HepG2 (cell line): ENCODE measurements at regions not wholly inside any gene's neighbourhood (a gene's known extent, or its start where the extent isn't known, plus 50 kb on each side); places are given as distances from the start of the nearest gene placed in this dataset.
A peak's percentile ranks its signal among the peaks of the same experiment; 100 is the strongest.

ENCODE experiments used
- CC2D1A ChIP-seq: sonication (generic); formaldehyde crosslinking; IDR thresholded peaks from 2 replicates; pipeline ENCODE4 v1.8.1; 2023; ENCODE audit warnings: mild to moderate bottlenecking, missing genetic modification reagents
- CREB3 ChIP-seq: sonication (generic); formaldehyde crosslinking; IDR thresholded peaks from 2 replicates; pipeline ENCODE4 v1.5.0; 2020; ENCODE audit warnings: missing genetic modification reagents
- HNF4A ChIP-seq: sonication (generic); formaldehyde crosslinking; IDR thresholded peaks from 2 replicates; pipeline ENCODE4 v1.4.0; 2020; ENCODE audit warnings: missing genetic modification reagents
- ONECUT2 ChIP-seq: sonication (generic); formaldehyde crosslinking; IDR thresholded peaks from 2 replicates; pipeline ENCODE4 v1.4.0; 2020; ENCODE audit warnings: missing genetic modification reagents
- RFX1 ChIP-seq: fragments of 450-650 bp; IDR thresholded peaks from 2 replicates; pipeline ENCODE4 v1.6.1; 2017
- SMAD3 ChIP-seq: sonication (generic); formaldehyde crosslinking; IDR thresholded peaks from 2 replicates; pipeline ENCODE4 v1.4.0; 2020; ENCODE audit warnings: missing genetic modification reagents
- TP53 ChIP-seq: sonication (generic); formaldehyde crosslinking; conservative IDR thresholded peaks from 2 replicates; pipeline ENCODE4 v1.4.0; 2020; ENCODE audit warnings: missing genetic modification reagents
- ZBTB21 ChIP-seq: sonication (generic); formaldehyde crosslinking; IDR thresholded peaks from 2 replicates; pipeline ENCODE4 v1.4.0; 2020; ENCODE audit warnings: missing genetic modification reagents
- ZFP36 ChIP-seq: fragments of 150-350 bp; IDR thresholded peaks from 2 replicates; pipeline ENCODE4 v1.6.1; 2018; ENCODE audit warnings: borderline replicate concordance, low read length, low read depth; ENCODE audit not compliant: partially characterized antibody
- ZHX1 ChIP-seq: sonication (generic); formaldehyde crosslinking; IDR thresholded peaks from 2 replicates; pipeline ENCODE4 v1.8.1; 2022; ENCODE audit warnings: low read depth, mild to moderate bottlenecking, missing genetic modification reagents
- ZNF101 ChIP-seq: sonication (generic); formaldehyde crosslinking; IDR thresholded peaks from 2 replicates; pipeline ENCODE4 v1.4.0; 2020; ENCODE audit warnings: mild to moderate bottlenecking, low read depth, missing genetic modification reagents, borderline replicate concordance
- ZNF274 ChIP-seq: sonication (generic); formaldehyde crosslinking; IDR thresholded peaks from 2 replicates; pipeline ENCODE4 v1.5.1; 2020; ENCODE audit warnings: mild to moderate bottlenecking, missing genetic modification reagents
- ZNF337 ChIP-seq: sonication (generic); formaldehyde crosslinking; IDR thresholded peaks from 2 replicates; pipeline ENCODE4 v1.5.1; 2020; ENCODE audit warnings: missing genetic modification reagents, low read depth, mild to moderate bottlenecking, borderline replicate concordance
- ZNF563 ChIP-seq: sonication (generic); formaldehyde crosslinking; IDR thresholded peaks from 2 replicates; pipeline ENCODE4 v1.8.0; 2022; ENCODE audit warnings: mild to moderate bottlenecking, moderate library complexity, missing genetic modification reagents
- ZNF646 ChIP-seq: sonication (generic); formaldehyde crosslinking; IDR thresholded peaks from 2 replicates; pipeline ENCODE4 v1.9.0; 2021; ENCODE audit warnings: mild to moderate bottlenecking, missing genetic modification reagents
- ZNF704 ChIP-seq: sonication (generic); formaldehyde crosslinking; IDR thresholded peaks from 2 replicates; pipeline ENCODE4 v1.8.1; 2023; ENCODE audit warnings: mild to moderate bottlenecking, inconsistent platforms, moderate library complexity, missing genetic modification reagents, borderline replicate concordance

GRCh38 chr6:168244961-168245551 lies 74.5 kb downstream of the DACT2 start (continued):
- no peak for TF ChIP-seq ZNF337 (CRISPR knock-in tag)
- TF ChIP-seq ZBTB21 (CRISPR knock-in tag) = no peak
- TF ChIP-seq RFX1 = no peak
- TF ChIP-seq CC2D1A (CRISPR knock-in tag) = no peak
- TF ChIP-seq SMAD3 = peak; percentile 80
- no peak for TF ChIP-seq ZHX1 (CRISPR knock-in tag)
- TF ChIP-seq ONECUT2 (CRISPR knock-in tag) = peak; percentile 28; the same call in 1 of the 2 replicates
- TF ChIP-seq TP53 (CRISPR knock-in tag) = 0 out of 2 replicates have a peak, but pooled peaks have one; percentile 56
- no peak for TF ChIP-seq ZFP36
- no peak for TF ChIP-seq ZNF101
- TF ChIP-seq HNF4A (CRISPR knock-in tag) = peak; percentile 96
- TF ChIP-seq ZNF563 = no peak
- TF ChIP-seq ZNF704 (CRISPR knock-in tag) = no peak
- no peak for TF ChIP-seq ZNF274 (CRISPR knock-in tag)
- TF ChIP-seq ZNF646 (CRISPR knock-in tag) = peak; percentile 73; the same call in 1 of the 2 replicates
- no peak for TF ChIP-seq CREB3
